GM18517 (cell line): ENCODE measurements at regions not wholly inside any gene's neighbourhood (a gene's known extent, or its start where the extent isn't known, plus 50 kb on each side); places are given as distances from the start of the nearest gene placed in this dataset.
"Not testable (repeated sequence)": the region's sequence is repeated elsewhere in the genome, so short reads cannot be mapped to it uniquely, and the experiment has no call there.

Source experiments
- ATAC-seq: cut with Tn5 transposase; IDR thresholded peaks from one replicate; pipeline ENCODE4 v1.9.1; 2021; ENCODE audit warnings: mild to moderate bottlenecking, moderate library complexity; ENCODE audit not compliant: unreplicated experiment

DNA sequence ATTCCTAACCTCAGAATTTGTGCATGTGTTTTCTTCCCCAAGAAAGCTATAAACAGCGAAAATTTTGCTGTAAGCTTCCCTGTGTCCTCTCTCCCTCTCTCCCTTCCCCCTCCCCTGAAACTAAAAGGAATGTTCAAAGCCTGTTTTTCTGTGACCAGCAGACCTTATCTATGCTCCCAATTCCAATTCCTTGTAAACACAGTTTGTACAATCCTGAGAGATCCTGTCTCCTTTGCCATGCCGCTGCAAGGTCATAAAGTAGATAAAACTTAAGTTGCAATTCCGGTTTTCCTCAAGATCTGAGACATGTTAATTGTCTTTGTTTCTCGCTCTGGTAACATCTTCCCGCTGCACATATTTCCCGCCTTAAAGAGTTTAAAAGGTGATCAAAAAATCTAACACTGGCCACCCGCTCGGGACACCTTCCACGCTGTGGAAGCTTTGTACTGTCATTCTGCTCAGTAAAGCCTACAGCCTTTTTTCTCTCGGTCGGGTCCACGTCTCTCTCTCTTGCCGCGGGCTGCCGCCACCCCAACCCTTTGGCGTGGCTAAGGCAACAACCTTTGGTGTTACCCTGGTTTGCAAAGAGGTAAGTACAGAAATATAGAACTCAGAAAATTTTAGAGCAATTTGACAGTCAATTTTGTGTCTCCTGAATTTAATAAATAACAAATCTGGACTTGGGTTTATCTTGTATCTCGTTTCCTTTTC, 793.9 kb upstream of the GRM7 start:
- not testable (repeated sequence) for ATAC-seq

DNA sequence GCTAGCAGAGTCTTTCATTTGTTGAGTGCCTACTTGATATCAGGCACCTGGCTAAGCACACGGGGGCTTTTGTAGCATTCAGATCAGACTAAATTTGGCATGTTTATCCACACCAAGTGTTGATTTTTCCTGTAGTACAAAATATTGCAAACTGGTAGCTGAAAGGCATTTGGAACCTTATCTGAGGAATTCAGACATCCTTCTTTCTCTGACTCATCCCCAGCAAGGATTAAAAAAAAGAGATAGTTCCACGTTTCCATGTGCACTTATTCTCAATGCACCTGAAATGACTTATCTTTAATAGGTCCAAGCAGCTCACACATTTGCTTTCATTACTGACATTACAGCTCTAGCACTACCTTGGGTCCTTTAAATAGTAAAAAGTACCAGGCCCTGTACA, 786.0 kb upstream of the GRM7 start:
- ATAC-seq = no peak

DNA sequence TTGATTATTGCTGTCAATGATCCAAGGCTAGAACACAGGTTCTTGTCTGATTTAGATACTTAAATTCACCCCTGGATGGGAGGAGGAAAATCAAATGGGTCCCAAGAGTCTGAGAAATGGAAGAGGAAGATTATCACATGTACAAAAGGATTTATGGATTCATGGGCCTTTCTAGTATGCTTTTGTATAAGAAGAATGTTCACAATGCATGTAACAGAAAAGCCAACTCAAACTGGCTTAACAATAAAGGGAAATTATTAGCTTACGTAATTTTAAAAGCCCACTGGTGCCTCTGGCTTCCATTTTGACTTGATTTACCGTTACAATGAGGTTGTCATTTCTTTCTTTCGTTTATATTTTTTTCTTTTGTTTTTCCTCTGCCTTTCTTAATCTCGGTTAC, 782.5 kb upstream of the GRM7 start:
- no peak for ATAC-seq

DNA sequence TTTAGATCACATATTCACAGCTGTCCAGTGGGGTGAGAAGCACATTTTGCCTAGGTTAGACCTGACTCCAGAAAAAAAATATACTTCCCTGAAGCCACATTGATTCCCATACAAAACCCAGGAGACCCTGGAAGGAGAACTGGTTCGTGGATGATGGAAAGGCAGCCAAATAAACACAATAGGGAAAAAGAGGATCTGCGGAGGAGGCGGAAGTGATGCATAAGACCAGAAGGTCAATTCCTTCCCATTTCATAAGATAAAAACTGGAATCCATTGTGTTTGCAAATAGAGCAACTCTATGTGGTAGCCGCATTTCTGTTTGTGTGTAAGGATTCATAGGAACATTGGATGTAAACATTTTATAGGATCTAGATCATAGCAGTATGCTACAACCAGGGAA, 781.9 kb upstream of the GRM7 start:
- no peak for ATAC-seq

DNA sequence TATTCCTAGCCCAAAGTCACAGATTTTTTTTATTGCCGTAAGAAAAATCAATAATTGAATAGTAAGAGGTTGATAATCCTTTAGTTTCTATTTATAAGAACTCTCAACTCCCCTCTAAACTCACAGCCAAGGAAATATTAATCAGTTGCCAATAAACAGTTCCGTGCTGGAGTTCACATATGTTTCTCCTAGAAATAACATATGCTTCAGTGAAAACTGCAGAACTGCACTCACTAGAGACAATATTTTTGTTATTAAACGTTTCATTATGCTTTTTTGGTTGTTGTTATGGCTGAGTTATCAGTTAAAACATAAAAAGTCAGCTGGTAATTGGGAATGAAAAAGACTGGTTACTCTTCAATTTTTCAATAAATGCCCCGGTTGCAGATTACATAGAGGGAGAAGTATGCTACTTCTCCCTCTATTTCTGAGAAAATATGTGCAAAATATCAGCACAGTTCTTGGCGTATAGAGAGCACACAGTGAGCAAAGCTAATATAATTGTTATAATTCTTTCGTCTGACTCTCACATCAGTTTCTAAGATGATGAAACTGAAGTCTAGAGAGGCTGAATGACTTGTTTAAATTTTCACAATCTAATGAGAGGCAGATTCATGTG, 781.2 kb upstream of the GRM7 start:
- no peak for ATAC-seq

DNA sequence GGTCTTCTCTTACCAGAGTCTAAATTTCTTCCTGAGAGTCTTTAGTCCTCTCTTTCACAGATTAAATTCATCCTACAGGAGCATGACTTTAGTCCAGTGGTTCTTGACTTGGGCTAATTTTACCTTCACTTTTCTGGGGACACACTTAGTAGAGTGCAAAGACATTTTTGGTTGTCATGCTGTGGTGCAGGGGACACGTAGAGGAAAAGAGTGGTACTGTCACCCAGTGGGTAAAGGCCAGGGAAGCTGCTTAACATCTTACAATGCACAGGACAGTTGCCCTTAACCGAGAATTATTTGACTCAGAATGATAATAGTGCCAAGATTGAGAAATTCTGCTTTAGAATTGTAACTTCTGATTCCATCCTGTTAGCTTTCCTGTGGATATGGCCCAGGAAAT, 772.5 kb upstream of the GRM7 start:
- ATAC-seq = no peak

DNA sequence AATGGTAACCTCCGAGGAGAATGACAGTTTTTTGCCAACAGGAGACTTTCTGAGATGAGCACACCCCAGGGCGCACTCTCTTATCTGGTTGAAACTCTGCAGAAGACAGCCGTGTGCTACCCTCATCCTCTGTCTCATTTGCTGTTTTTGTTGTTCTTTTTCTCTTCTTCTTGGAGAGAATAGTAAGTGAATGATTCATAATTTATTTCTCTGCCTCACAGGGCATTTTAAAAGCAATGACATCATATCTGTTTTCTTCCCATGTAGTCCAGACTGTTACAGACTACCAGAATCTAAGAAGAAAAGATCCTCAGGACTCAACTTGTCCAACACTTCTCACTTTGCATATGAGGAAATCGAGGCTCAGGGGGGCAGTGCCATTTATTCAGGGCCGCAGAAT, 771.1 kb upstream of the GRM7 start:
- ATAC-seq = no peak

DNA sequence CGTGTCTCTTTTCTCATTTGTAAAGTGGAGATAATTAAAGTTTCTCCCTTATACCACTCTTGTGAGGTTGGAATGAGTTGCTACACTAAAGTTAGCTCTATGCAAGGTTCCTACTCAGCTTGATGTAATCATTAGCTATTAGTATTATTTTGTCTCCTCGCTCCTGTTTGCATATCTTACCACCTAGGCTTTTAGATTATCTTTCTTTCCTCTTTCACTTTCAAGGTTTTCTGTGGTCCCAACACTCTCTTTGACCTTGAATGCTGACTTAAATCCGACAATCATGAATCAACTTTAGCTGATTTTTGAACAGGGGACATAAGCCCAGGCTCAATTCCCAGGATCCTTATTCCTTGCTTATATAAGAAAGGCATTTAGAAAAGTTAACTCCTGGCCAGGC, 769.7 kb upstream of the GRM7 start:
- no peak for ATAC-seq

DNA sequence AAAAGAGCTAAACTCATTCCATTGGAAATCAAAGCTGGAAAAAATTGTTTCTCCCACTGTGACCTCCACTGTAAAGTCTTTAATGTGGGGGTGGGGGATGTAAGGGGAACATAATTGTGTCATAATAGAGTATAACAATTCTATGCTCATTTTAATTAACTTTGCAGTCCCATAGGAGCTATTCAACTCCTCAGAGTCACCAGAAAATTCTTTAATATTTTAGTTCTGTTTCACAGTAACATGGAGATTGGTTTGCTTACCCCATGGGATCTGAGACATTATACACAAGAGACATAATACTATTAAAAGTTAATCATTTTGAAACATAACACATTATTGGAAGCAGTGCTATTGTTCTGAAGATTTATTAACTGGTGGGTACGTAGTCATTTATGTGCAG, 765.9 kb upstream of the GRM7 start:
- no peak for ATAC-seq

DNA sequence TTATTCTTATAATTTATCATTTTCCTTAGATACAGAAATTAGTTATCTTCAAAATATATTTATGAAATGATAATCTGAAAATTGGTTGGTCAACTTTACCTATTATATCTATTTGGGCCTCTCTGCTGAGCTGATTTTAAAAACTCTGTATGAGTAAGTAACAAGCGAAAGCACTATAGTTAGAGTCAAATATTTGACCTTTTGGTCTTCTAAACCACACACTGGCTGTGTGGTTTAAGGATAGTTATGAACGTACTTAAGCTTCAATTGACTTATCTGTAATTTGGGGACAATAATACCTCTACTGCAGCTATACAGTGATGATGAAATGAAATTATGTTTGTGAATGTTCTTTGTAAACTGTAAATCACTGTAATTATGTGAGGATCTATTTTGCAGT, 763.9 kb upstream of the GRM7 start:
- ATAC-seq = no peak

DNA sequence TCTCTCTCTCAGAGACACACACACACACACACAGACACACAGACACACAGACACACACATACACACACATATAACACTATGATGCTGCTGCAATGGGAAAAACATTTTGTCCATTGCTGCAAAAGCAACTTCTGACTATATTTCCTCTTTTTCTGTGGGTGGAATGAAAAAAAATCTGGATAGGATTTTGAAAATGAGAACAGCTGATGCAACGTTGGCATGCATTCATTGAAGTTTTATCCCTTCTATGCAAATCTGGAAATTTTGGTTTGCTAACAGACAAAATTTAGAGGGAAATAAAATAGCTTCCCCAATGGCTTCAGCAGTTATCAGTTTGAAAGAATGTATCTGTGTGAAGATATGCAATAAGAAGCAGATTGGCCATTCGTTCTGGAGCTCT, 763.4 kb upstream of the GRM7 start:
- no peak for ATAC-seq

DNA sequence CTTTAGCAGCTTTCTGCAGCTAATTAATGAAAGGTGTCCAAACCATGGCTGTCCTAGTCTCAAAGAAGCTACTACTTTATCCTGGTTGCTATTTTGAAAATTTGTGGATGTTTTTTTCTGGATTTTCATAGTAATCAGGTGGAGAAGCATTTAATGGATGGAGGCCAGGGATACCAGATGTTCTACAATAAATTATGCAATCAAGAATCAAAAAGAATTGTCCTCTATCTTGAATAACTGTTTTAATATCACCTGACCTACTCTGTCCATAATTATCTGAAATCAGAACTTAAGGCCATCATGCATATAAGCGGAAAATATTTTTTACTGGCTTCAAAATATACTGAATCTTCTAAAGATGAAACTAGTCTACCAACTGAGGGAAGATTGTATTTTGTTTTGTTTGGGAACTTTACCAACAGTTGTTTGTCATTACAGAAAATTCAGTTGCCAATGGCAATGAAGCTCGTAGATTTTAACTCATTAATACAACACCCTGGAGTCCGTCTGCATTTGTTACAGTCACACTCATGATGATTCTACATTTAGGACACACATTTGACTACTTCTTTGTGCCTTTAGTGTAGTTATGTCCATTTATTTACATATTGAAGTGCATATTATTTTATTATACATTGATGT, 762.3 kb upstream of the GRM7 start:
- no peak for ATAC-seq

DNA sequence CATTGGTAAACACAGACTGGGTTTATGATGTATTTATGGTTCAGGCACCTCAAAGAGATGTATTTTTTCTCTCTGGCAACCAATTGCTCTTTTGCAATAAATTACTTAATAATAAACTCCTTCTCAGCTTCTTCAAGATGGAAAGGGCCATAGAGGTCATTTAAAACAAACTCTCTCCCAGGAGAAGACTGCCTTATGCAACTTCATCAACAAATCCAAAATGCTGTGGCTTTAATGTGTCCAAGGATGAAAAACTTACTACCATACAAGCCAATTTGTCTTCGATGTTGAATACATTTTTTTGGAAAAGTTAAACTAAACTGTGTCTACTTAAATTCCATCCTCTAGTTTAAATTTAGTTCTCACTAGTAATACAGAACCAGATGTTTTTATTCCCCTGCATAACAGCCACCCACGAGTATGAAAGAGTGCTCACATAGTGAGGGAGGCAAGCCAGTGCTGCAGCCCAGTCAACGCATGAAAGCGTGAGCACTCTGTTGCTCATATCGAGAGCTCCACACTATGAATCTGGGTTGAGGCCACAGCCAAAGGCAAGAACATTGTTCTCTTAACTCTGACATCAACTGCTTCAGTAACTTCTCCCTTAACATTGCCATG, 761.3 kb upstream of the GRM7 start:
- no peak for ATAC-seq

DNA sequence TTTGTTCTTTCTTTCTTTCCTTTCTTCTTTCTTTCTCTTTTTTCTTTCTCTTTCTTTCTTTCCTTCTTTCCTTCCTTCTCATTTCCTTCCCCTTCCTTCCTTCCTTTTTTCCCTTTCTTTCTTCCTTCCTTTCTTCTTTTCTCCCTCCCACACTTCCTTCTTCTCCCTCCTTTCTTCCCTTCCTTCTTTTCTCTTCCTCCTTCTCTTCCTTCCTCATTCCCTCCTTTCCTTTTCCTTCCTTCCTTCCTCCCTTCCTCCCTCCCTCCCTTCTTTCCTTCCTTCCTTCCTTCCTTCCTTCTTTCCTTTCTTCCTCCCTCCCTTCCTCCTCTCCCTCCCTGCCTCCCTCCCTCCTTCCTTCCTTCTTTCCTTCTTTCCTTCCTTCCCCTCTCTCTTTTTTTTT, 755.7 kb upstream of the GRM7 start:
- no peak for ATAC-seq

DNA sequence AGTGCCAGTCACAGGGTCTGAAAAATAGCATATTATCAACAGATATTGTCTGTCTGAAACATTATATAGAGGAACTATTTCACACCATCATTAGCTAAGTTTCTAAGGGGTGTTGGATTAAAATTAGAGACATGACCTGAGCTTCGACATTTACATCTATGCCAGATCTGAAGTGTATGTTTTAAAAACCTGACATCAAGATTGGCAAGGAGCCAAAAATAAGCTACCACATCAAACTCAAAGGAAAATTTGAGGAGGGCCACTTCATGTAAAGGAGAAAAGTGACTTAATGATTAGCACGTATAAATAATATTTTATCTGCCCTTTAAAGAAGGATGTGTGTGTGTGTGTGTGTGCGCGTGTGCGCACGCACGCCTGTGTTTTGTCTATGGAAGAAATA, 752.0 kb upstream of the GRM7 start:
- ATAC-seq = no peak

DNA sequence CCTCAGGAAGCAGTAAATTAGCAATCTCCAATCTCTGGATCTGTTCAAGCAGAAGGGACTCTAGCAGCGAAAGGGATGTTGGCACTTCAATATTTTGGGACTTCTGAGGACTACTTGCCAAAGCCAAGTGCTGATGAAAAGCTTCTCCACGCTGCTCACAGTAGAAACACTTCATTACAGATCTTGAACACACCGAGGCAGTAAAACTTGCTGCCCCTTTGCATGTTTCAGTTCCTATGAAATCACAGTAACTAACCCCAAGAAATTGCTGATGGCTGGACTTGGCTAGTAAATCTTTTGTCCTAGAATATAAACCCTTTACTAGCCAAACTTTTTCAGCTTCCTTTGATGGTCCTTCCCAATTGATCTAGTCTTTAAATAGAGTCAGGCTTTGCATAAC, 750.5 kb upstream of the GRM7 start:
- no peak for ATAC-seq

DNA sequence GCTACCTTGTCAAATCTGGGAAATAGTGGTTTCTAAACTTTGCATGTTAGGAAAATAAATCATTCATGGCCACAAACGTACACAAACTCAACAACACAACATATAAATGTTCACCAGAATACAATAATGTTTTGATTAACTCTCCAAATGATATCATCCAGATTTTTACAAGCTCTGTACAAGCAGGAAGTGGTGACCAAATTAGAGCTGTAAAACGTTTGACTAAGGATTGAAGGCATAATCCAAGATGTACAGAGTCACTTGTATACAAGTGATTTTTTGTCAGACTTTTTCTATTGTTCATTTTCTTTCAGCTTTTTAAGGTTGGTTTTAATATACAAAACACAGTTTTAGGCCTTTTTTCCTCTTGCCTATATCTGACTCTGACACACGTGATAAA, 748.4 kb upstream of the GRM7 start:
- no peak for ATAC-seq

DNA sequence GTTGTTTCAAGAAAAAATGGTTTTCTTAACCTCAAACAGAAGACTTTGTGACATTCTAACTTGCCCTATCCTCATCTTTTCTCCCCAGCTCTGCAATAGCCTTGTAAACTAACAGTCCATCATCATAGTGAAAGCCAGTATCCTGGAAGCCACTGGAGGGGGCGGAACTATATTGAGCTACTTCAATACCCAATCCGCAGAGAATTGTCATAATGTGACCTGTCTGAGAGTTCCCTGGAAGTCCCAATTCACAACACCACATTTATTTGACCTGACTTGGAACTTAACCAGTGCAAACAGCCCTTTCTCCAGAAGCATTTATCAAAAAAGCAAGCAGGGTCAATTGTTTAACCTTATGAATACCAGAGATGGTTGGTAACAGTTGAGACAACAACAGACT, 747.6 kb upstream of the GRM7 start:
- ATAC-seq = no peak

DNA sequence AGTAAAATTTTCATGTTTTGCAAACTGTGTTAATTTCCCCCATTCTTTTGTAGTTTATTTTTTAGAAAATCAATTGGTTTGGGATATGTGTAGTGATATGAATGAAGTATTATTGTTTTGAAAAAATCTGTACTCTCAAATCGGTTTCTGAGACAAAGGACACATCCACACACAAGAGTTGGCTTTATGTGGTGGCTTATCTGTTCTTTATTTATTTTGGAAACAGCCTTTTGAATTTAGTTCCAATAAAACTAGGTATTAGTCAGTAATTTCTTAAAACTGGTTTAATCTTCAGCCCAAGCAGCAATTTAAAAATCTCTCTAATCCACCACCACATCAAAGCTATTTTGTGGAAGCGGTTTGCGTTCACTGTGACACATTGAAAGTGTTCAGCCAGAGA, 741.5 kb upstream of the GRM7 start:
- no peak for ATAC-seq

DNA sequence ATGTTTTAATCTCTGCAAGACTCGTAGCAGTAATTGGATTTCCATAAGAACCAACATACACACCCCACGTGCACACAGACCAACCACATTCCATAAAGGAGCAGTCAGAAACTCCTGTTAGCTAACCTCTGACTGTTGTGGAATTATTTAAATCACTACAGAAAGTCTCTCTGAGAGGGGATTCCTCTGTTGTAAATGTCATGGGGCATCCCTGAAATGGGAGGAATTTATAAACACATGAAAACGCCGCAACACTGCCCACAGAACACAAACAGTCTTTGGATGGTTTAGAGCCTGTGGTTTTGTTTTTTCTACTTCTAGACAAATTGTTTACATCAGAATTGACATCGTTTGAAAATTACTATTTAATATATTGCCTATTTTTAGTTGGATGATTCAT, 740.1 kb upstream of the GRM7 start:
- no peak for ATAC-seq

DNA sequence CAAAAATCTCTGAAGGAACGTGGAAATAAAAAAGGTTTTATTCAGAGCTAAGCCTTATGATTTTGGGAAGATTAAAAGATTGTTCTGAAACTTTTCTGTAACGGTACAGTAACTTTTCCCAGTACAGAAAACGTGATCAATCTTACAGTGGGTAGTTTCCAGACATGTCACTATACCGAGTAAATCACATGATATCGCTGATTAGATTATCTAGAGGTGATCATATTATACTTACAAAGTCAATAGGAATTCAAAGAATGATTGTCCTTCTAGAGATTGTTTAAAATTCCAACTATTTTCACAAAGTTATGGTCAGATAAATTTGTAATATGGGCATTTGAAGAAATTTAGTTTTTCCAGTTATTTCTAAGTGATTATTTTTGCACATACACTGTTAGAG, 736.0 kb upstream of the GRM7 start:
- ATAC-seq = no peak

DNA sequence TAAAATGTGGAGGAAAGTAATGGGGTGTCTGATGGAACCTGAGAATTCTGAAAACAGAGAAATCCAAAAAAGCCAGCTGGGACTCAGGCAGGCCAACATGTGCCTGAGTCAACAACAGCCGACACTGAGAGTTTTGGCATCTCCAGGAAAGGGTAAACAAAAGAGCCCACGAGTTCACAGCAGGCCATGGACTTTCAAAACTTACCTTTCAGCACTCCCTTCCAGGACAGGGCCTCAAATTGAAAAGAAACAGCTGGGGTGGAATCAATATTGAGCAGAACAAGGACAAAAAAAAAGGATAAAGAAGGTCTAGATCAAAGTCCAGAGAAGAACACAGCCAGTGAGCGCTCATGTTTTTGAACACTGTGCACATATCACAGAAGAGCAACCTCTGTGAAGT, 735.4 kb upstream of the GRM7 start:
- no peak for ATAC-seq
